HG03039 (cell line): ENCODE measurements at regions not wholly inside any gene's neighbourhood (a gene's known extent, or its start where the extent isn't known, plus 50 kb on each side); places are given as distances from the start of the nearest gene placed in this dataset.

ENCODE experiments used
- ATAC-seq: cut with Tn5 transposase; IDR thresholded peaks from one replicate; pipeline ENCODE4 v1.9.1; 2021; ENCODE audit warnings: mild to moderate bottlenecking, moderate library complexity; ENCODE audit not compliant: unreplicated experiment

DNA sequence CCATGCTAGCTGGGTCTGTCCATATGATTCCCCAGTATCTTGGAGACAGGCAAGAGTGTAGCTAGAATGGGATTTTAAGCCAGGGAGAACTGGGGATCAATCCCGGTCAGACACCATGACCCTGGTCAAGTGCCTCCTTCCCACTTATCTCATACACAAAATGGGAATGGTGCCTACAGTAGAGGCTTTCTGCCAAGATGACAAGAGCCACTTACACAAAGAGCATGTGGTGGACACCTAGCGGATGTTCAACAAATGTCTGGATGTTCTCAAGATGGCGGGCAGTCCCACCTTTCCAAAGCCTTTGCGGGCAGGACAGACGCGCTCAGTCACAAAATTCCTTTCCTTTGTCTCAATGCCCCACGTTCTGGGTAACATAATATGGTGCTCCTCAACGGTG lies 57.3 kb downstream of the MAF start:
- ATAC-seq, result no peak

GRCh38 chr16:79542237-79542774 lies 58.2 kb downstream of the MAF start:
- no peak for ATAC-seq

GRCh38 chr16:79540825-79541595 lies 59.5 kb downstream of the MAF start:
- ATAC-seq, result no peak

DNA sequence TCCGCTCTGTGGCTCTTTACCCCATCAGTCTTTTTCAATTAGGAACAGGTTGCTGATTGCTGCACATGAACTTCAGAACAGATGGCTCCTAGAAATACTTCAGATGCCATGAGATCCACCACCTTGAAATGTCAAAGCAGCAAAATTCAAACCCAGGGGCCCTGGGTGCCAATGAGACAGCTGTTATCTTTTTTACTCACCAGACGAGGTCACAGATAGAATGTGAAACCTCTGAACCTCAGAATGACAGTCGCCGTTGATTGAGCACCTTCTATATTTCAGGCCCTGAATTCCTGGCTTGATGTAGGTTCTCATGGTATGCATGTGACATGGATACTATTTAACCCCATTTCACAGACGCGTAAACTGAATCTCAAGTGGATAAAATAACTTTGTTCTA lies 63.0 kb downstream of the MAF start:
- no peak for ATAC-seq

DNA sequence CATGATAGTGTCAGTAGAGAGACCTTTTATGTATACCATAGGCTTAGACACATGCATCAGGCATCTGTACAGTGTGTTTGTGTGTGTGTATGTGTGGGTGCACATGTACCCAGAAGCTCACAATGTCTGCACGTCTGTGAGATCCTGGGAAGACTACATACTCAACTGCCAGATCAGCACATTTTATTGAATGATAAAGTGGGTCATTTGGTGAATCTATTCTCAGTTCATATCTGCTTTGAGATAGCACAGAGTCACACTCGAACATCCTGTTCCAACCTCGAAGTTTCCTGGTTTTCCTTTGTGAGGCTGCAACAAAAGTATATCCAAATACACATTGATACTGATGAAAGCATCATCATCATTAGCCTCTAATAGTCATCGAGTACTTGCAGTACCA lies 63.6 kb downstream of the MAF start:
- no peak for ATAC-seq

GRCh38 chr16:79535130-79535529 lies 65.4 kb downstream of the MAF start:
- no peak for ATAC-seq

DNA sequence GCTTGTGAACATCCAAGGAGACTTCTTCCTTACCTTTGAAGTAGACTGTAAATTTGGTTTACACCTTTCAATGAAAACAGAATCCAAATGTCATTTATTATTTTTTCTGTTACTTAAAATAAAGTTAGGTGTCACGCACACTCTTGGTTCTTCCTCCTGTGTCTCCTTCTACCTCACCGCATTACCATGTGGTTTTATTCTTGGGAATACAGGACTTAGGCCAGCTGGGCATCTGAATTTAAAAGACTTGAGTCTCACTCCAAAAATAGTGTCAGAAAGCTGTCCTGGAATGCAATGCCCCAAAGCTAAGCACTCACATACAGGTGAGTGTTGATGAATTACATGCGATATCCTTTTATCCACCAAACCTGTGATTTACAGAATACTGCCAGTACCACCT lies 66.4 kb downstream of the MAF start:
- ATAC-seq, result no peak

DNA sequence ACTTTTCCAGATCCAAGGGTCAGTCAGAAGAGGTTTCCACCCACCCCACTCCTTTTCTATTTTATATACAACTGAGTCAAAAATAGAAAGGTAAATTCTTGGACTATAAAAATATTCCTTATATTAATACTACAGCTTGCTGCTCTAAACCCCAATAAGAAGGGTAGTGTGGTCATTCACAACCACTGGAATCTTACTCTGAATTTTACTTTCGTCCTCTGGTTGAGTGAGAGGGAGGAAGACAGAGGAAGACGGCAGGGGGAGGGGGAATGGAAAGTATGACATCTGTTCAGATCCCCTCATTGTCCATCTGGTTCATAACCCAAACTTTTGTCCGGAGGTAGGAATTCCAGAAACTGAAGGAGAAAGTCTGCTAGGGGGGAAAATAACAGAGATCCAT lies 67.2 kb downstream of the MAF start:
- ATAC-seq, result no peak

DNA sequence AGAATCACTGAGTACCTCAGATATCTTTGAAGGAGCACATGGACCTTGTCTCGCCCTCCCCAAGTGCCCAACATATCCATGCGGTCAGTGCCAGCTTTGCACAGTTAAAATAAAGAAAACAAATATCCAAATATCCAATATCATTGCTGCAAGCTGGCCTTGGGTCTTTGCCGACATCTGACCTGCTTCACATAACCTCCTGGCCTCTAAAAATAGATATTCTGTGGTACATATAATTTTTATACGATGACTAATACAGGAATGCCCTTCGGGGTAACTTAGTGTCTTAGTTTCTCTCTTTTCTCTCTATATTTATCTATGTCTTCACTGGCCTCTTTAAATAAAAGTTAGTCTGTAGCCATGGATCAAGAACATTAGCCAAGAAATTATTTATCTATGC lies 67.8 kb downstream of the MAF start:
- no peak for ATAC-seq

GRCh38 chr16:79532273-79532672 lies 68.3 kb downstream of the MAF start:
- no peak for ATAC-seq

- no peak for ATAC-seq
These were observed 72.2 kb downstream of the MAF start for GRCh38 chr16:79528338-79528737.

DNA sequence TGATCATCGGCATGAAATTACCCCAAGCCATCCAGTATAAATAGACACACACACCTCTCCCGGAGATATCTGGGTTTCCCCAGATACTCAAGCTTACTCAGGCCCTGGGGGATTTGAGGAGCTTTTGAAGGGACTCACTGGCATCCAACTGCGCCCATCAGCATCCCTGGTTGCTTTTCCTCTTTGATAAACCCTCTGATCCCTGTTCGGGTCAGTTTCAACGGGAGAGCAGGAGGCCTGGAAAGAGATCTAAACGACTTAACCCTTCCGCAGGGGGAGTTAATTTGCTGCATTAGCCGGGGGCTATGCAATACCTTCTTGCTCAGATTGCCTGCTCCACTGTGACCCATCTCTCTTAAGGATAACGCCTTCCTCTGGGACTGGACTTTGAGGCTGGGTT lies 76.6 kb downstream of the MAF start:
- no peak for ATAC-seq

DNA sequence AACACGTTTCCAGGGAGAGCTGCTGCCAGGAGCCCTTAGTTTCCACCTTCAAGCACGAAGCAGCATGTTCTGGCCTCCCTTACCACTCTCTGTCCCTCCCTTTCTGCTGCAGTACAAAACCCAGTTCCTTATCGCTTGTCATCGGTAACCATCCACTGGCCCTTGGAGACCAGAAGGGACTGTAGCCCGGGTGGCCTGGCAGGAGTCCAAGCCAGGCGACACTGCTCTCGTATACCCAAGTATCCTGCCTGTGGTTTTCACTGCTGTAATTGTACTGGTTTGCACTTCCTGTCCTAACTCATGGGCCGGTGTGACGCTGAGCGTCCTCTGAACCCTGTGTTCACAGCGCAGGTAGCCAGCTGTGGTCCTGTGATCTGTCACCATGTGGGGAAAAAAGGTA lies 81.1 kb downstream of the MAF start:
- ATAC-seq, result no peak

DNA sequence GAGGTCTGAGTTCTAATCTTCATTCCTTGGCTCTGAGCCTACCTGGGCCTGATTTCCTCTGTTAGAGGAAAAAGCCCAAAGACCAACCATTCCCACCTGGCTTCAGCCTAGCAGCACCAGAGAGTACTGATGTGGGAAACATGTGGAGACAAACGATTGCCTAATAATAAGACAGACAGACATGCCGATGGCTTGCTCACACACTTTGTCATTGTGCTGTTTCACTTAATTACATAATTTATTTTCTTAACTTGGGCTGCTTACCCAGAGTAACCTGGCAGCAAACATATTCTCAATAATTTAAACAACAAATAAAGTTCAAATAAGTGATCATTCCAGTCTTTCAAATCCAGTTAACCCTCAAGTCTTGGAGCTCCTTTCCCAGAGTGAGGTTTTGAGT lies 83.4 kb downstream of the MAF start:
- no peak for ATAC-seq

GRCh38 chr16:79510879-79511278 lies 89.7 kb downstream of the MAF start:
- ATAC-seq, result no peak

GRCh38 chr16:79509906-79510305 lies 90.6 kb downstream of the MAF start:
- ATAC-seq, result no peak

DNA sequence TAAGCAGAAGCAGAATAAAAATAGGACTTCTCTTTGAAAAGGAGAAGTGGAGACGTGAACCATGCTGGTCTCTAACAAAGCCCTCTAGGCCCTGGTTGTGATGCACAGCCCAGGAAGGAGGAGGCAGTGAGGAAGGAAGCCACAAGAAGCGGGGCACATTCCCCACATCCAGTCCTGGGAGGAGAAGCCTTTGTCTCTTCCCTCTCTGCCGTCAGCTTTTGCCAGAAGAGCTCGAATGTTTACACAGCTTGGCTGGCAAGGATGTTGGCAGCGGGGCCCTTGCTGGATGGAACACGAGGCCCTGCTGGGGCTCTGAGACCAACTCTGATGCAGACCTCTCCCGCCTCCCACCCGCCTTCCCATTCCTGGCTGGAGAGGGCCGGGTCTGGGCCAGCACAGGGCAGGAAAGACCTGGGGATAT lies 91.3 kb downstream of the MAF start:
- ATAC-seq, result no peak

- ATAC-seq, result no peak
These were observed 92.2 kb downstream of the MAF start for GRCh38 chr16:79508294-79508693.

- ATAC-seq, result no peak
These were observed 95.2 kb downstream of the MAF start for GRCh38 chr16:79505344-79505743.

- ATAC-seq, result no peak
These were observed 97.0 kb downstream of the MAF start for GRCh38 chr16:79503511-79503910.

- no peak for ATAC-seq
These were observed 99.1 kb downstream of the MAF start for GRCh38 chr16:79501446-79501845.

GRCh38 chr16:79500866-79501265 lies 99.7 kb downstream of the MAF start:
- no peak for ATAC-seq

DNA sequence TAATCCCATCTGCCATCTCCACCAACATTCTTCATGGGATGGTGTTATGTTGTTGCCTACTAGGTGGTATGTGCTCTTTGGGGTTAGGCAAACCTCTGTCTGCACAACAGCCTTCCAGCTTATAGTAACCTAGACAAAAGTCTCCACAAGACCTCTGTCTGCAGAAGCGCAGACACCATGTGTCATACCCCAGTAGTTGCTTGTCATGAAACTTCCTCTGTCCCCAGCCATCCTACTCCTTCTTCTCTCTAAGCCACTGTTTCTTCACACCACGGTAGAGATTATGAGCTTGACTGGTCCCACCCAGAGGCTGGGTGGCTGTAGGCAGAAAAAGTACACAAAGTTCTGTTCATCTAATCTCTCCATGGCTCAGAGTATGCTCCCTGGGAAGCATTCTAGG lies 100.3 kb downstream of the MAF start:
- no peak for ATAC-seq
